ENCODE measurements at regions not wholly inside any gene's neighbourhood (a gene's known extent, or its start where the extent isn't known, plus 50 kb on each side); places are given as distances from the start of the nearest gene placed in this dataset.

DNA sequence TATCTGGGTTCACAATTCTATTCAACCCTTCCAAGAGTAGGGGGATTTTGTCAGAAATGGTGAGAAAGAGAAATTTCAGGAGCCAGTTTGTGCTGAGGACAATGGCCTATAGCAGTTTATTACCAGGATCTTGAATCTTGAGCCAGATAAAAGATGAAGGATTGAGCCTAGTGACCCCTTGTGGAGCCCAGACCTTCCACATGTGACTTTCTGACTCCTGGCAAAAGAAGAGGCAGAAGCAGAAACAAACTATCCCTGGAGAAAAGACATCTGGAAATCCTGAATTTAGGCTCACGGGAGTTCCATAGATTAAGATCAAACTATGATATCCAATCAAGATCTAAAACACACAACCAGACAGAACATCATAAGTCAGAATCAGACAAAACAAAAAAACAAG lies 60.9 kb upstream of the CHRM2 start:
- no peak for DNase-seq

- DNase-seq, result no peak
Measured at GRCh38 chr7:136803028-136803427, 65.4 kb upstream of the CHRM2 start.

- DNase-seq, result no peak
Measured at GRCh38 chr7:136783934-136784333, 84.5 kb upstream of the CHRM2 start.

DNA sequence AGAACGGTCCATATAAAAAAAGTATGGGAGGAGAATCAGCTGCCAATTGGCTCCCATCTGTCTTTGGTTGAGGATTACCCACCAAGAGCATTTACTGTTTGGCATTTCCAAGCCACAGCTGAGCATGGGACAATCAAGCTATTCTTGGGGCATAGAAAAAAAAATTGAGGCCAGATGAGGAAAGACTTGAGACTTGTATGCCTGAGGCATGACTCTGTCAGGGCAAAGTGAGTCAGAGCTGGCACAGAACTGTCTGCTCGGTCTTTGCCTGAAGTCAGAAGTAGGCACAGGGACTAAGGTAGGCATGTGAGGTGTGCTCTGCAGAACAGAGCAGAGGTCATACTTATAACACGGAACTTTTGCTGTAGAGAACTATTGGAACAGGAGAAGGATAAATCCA lies 126.5 kb upstream of the CHRM2 start:
- DNase-seq, result no peak

DNA sequence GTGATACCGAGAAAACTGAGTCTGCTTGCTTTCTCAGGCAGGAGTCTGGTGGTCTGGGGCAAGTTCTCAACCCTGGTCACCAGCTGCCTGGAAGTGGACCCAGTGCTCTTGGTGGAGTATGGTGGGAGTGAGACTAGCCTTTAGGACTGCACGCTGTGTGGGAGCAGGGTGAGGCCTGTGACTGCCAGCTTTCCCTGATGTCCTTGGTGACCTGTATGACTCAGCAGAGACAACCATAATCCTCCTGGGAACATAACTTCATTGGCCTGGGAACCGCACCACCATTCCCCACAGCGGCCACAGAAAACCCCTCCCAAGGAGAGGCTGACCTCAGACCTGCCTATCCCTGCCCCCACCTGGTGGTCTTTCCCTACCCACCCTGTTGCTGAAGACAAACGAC lies 139.5 kb upstream of the CHRM2 start:
- no peak for DNase-seq

DNA sequence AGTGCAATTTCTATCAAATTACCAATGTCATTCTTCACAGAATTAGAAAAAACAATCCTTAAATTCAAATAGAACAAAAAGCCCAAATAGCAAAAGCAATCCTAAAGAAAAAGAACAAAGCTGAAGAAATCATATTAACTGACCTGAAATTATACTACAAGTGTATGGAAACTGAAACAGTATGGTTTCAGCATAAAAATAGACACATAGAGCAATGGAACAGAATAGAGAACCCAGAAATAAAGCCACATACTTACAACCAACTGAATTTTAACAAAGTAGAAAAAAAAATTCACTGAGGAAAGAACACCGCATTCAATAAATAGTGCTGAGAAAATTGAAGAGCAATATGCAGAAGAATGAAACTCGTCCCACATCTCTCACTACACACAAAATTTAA lies 142.0 kb upstream of the CHRM2 start:
- DNase-seq, result no peak

DNA sequence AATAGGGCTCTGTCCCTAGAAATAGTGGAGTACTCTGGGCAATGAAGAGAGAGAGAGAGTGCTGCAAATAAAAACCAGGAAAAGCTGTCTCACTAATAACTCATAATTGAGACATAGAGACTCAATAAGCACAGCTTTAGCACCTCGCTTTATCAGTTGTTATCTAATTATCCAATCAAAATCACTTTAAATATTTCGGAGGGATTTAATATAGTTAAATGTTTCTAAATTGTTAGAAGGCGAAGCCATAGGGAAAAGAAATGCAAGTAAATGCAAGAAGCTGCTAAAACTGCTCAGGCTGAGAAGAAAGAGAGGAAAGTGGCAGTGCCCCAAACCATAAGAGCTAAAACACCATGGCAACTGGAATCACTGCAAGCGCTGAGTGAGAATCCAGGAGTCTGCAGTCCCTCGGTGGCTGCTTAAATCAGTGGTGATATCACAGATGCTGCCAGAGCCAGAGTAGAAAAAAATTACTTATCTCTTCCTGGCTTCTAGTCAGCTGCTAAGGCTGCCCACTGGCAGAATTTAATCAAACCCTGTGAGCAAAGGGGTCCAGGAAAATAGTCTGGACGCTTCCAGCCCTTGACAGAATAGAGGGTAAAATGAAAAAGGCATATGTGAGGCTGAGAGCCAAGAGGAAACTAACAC lies 150.4 kb upstream of the CHRM2 start:
- no peak for DNase-seq

DNA sequence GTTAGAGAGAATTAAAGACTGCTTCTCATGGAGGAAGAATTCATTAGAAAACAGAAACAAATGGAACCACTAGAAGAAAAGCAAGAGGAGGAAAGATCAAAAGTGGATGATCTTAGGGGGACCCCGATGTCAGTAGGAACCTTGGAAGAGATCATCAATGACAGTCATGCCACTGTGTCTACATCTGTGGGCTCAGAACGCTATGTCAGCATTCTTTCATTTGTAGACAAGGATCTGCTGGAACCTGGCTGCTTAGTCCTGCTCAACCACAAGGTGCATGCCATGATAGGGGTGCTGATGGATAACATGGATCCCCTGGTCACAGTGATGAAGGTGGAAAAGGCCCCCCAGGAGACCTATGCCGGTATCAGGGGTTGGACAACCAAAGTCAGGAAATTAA lies 154.4 kb upstream of the CHRM2 start:
- DNase-seq, result no peak

GRCh38 chr7:136710751-136711150 lies 157.7 kb upstream of the CHRM2 start:
- no peak for DNase-seq

DNA sequence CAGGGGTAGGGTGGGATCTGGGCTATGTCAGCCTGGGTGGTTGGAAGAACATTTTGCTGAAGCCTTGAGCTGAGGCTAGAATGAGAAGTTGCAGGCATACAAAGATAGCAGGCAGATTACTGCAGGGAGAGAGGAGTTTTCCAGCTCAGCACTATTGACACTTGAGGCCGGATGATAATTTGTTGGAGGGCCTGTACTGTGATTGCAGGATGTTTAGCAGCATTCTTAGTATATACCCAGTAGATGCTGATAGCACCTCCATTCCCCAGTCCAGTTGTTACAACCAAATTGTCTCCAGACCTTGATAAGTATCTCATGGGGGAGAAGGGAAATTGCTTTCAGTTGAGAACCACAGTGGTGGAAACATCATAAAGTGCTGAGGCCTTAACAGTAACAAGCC lies 158.6 kb upstream of the CHRM2 start:
- DNase-seq, result no peak

- DNase-seq, result no peak
Measured at GRCh38 chr7:136702913-136703312, 165.5 kb upstream of the CHRM2 start.

DNA sequence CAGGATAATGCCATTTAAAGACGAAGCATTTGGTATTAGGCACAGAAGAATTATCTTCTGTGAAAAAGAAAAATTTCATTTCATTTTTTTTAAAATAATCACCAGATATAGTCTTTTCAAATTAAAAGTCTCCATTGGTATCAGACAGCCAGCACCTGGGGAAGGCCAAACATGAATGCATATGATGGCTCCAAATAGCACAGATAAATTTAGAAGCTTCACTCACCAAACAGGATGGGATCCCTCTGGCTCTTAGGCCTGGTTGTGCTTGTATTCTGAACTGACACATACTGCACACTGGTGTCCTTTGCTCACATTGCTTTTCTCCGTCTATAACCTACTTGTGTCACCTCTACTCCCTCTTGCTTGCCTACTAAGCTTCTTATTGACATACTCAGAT lies 169.5 kb upstream of the CHRM2 start:
- no peak for DNase-seq

DNA sequence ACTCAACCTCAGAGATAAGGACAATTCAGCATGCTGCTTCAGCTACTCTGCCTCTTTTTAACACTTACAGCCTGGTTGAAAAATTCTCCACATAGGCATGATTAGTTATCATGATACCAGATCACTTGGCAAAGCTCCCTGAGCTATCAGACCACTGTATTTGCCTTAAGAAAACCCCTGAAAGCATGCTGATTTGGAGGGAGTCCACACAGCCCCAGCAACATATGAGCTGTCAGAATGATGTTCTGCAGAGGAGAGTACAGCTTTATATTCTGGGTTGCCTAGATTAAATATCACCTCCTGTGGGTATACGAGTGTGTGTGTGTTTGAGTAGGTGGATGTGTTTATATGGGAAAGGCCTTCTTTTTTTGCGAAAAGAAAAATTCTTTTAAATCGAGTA lies 170.2 kb upstream of the CHRM2 start:
- DNase-seq, result no peak

DNA sequence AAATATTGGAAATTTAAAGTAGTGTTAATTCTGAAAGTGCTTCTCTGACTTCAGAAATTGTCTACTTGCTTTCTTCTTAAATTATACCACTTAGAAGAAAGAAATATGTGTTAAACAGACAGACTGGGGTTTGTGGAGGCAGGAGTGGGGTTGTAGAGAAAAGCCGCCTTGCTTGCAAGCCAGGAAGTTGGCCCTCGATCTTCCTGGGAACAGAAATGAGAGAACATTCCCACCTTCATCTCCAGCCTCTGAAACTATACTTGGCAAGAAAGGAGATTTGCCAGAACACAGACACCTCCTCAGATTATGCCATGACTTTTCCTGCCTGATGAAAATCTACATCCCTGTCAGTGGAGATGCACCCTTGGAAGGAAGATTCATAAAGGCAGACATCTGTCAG lies 171.2 kb upstream of the CHRM2 start:
- DNase-seq, result no peak

DNA sequence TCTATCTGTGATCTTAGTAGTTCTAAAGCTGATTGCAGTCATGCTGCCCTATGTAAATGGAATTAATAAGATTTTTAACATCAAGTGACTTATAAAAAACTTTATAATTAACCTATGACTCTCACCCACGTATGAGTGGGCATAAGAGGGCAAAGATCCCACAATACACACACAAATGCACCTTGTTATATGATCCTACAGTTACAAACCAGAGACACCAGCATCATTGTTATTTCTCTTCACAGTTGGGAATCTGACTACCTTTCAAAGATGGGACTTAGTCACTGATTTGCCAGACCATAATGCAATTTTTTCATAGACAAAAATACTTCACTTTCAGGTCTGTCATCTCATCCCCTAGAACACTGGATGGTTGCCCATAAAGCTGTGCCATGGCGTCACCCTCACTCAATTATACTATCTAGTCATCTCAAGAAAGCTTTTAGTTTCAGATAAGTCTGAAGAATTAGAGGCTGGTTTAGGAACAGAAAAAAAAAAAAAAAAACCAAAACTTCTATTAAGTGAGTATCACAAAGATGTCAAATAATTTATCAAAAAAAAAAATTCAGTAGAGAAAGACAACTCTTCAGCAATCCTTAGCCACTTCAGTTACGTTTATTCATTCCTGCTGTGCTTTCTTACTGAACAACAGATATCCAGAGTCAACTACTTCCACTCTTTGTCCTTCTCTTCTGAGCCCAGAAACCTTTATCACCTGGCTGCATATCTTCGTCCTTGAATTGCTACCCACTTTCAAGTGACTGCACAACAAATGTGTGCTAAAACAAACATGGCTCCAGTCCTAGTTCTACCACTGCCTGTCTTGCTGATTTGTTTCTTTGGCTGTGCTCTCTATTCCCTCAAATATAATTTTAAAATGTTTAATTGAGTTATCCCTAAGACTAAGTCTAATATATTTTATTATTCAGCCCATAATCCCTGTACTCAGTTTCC lies 175.0 kb upstream of the CHRM2 start:
- no peak for DNase-seq

DNA sequence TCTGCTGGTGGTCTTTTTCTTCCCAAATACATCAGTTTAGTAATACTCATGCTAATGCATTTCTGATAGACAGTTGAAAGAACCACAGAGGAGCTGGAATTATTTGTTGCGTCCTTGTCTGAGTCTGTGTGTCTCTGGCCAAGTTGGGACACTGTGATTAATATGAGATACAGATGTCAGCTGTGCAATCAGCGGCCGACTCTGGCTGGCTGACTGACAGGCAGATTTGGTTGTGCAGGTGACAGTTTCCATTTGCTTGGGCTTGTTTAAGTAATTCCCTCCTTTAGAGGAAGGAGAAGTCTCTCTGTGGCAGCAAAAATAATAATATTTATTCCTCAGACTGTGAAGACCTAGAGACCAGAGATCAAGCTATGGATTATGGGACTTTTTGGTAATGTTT lies 176.2 kb upstream of the CHRM2 start:
- no peak for DNase-seq

GRCh38 chr7:136688601-136689000 lies 179.9 kb upstream of the CHRM2 start:
- DNase-seq, result no peak

DNA sequence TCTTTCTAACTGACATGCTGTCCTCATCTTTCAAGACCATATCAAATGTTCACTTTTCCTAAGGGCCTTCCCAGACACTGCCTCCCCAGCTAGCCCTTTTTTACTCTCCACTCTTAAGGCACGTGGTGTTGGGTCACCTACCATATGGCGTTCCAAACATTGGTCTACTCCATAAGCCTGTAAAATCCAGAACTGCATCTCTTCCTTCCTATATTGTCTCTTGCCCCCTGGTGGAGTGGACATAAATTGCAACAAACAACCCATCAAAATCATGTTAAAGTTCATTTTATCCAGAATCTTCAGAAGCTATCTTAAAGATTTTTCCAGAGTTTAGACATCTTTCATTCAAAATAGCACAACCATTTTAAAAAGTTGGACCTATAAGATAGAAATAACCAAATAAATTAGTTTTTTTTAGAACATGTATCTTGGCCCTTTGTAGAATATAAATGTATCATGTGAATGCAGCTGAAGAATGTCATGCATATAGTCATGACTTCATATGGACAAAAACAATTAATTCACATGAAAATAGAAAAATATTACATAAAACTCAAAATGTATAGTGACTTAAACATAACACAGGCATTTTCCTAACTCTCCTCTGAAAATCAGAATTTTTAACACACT lies 180.6 kb upstream of the CHRM2 start:
- peak; percentile 42 for DNase-seq

DNA sequence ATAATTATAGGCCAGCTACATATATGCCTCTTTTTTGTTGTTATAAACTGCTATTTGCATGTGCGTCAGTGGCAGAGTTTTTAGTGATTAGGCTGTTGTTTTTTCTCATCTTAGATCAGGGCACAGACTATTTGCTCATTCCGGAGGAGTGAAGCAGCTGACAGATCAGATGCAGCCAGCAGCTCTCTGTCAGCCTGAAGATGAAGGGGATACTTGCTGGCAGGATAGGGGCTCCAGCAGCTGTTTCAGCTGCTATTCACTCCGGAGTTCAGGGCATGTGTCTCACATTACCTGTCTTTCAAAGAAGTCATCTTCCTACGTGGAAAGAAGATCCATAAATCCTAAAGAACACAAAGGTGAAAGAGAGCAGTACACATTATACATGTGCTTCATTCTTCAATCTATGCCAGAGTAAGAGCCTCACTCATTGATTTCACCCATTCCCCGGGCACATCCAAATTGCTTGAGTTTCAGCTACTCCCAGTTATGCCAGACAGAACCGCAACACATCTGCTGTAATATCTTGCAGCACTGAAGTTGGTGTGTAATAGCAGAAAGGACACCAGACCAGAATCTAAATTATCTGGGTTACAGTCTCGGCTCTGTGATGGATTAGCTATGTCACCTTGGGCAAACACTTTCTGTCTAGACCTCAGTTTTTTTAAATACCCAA lies 182.8 kb upstream of the CHRM2 start:
- DNase-seq, result no peak

- DNase-seq, result peak; percentile 25
Measured at GRCh38 chr7:136677471-136678365, 190.7 kb upstream of the CHRM2 start.

DNA sequence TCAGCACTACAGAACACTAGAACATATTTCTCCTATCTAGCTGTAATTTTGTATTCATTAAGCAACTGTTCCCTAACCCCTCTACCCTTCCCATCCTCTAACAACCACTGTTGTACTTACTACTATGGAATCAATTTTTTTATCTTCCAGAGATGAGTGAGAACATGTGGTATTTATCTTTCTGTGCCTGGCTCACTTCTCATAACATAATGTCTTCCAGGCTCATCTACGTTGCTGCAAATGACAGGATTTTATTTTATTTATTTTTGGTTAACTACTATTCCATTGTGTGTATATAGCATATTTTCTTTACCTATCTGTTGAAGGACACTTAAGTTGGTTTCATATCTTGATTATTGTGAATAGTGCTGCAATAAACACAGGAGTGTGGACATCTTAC lies 200.9 kb upstream of the CHRM2 start:
- no peak for DNase-seq

GRCh38 chr7:136665878-136666509 lies 202.5 kb upstream of the CHRM2 start:
- DNase-seq, result no peak
